T-cell (primary cell): ENCODE measurements at regions not wholly inside any gene's neighbourhood (a gene's known extent, or its start where the extent isn't known, plus 50 kb on each side); places are given as distances from the start of the nearest gene placed in this dataset.
"Not testable (repeated sequence)": the region's sequence is repeated elsewhere in the genome, so short reads cannot be mapped to it uniquely, and the experiment has no call there.

ENCODE experiments used
- ATAC-seq, 4 experiments: fragments of 200-7000 bp in 3 of 4; fragments of 150-1000 bp in 1 of 4; cut with Tn5 transposase; replicated peaks in 1 of 4; 1 replicate in 3 of 4; 2 replicates in 1 of 4; pipeline ENCODE4 v1.10.0; 2021; ENCODE audit warnings: moderate library complexity in 3 of 4, mild to moderate bottlenecking in 2 of 4, moderate number of reproducible peaks in 1 of 4
- CTCF ChIA-PET, 2 donors: fragments of 300-600 bp; sonication (Branson Sonifier 250); formaldehyde crosslinking; loops; one replicate each; lab custom pipeline; 2022; ENCODE audit warnings: antibody characterized with exemption in 2 of 2; lab: Charles Lee
- POLR2A ChIA-PET, 2 donors: fragments of 300-600 bp; sonication (Branson Sonifier 250); formaldehyde crosslinking; loops; one replicate each; lab custom pipeline; 2022; ENCODE audit warnings: antibody characterized with exemption in 2 of 2; lab: Charles Lee
- DNase-seq, 35 experiments: peaks; one replicate each; pipeline versions ENCODE4 v3.0.0 to v3.0.0-alpha.2; 2013 to 2023
- H3K27ac ChIP-seq: one replicate; pipeline ENCODE4 v1.5.1; 2013; ENCODE audit warnings: low read length
- H3K27me3 ChIP-seq, 2 experiments: replicated peaks in 1 of 2; 1 replicate in 1 of 2; 2 replicates in 1 of 2; pipeline versions ENCODE4 v1.6.1 to v1.7.0; 2013; ENCODE audit warnings: low read length in 1 of 2, mixed read lengths in 1 of 2; ENCODE audit not compliant: control insufficient read depth in 2 of 2, insufficient read depth in 2 of 2; ENCODE audit errors: extremely low read depth in 1 of 2
- H3K36me3 ChIP-seq, 2 donors: 1 replicate in 1 of 2; 2 replicates in 1 of 2; pipeline versions ENCODE4 v1.6.1 to v1.7.0; 2013; ENCODE audit warnings: low read length in 1 of 2; ENCODE audit not compliant: control insufficient read depth in 2 of 2, insufficient read depth in 1 of 2; ENCODE audit errors: extremely low read depth in 1 of 2
- H3K4me1 ChIP-seq, 2 experiments: 1 replicate in 1 of 2; 2 replicates in 1 of 2; pipeline versions ENCODE4 v1.6.1 to v1.7.0; 2013; ENCODE audit warnings: low read length in 2 of 2, mixed read lengths in 1 of 2; ENCODE audit not compliant: insufficient read depth in 2 of 2, control insufficient read depth in 1 of 2; ENCODE audit errors: extremely low read depth in 1 of 2
- H3K4me3 ChIP-seq, 2 donors: 1 replicate in 1 of 2; 2 replicates in 1 of 2; pipeline versions ENCODE4 v1.5.1 to v1.7.0; 2013; ENCODE audit warnings: mild to moderate bottlenecking in 2 of 2, low read length in 1 of 2, moderate library complexity in 1 of 2; ENCODE audit not compliant: control insufficient read depth in 1 of 2; ENCODE audit errors: extremely low read depth in 1 of 2
- H3K9me3 ChIP-seq: 2 replicates; pipeline ENCODE4 v1.7.0; 2013
- H3K27ac Mint-ChIP-seq, 2 donors: one replicate each; pipeline ENCODE4 v1.8.0; 2020 to 2021; ENCODE audit warnings: mild to moderate bottlenecking in 2 of 2, mixed read lengths in 2 of 2
- H3K27me3 Mint-ChIP-seq, 2 donors: one replicate each; pipeline ENCODE4 v1.8.0; 2021 to 2022; ENCODE audit warnings: mixed read lengths in 2 of 2
- H3K36me3 Mint-ChIP-seq: one replicate; pipeline ENCODE4 v1.8.0; 2021; ENCODE audit warnings: mixed read lengths
- H3K4me1 Mint-ChIP-seq, 3 donors: one replicate each; pipeline ENCODE4 v1.8.0; 2020 to 2022; ENCODE audit warnings: mixed read lengths in 3 of 3, mild to moderate bottlenecking in 1 of 3
- H3K4me3 Mint-ChIP-seq, 3 donors: one replicate each; pipeline ENCODE4 v1.8.0; 2020 to 2022; ENCODE audit warnings: mild to moderate bottlenecking in 3 of 3, mixed read lengths in 3 of 3, moderate library complexity in 3 of 3
- H3K9me3 Mint-ChIP-seq, 3 donors: one replicate each; pipeline ENCODE4 v1.8.0; 2020 to 2022; ENCODE audit warnings: mixed read lengths in 3 of 3
- WGBS: methylation state at CpG from one replicate; pipeline ENCODE4 v1.1.5; 2013; ENCODE audit warnings: missing lambda C conversion rate; ENCODE audit not compliant: insufficient coverage; 5-methylcytosine and 5-hydroxymethylcytosine counted together

GRCh38 chr13:66072097-66072496 is 1158.0 kb downstream of the PCDH9 start:
- H3K9me3 ChIP-seq, H3K27ac ChIP-seq, CTCF ChIA-PET, H3K4me1 Mint-ChIP-seq, H3K27me3 Mint-ChIP-seq, H3K4me3 ChIP-seq, H3K36me3 Mint-ChIP-seq, H3K27ac Mint-ChIP-seq, POLR2A ChIA-PET, DNase-seq, ATAC-seq, H3K4me1 ChIP-seq, H3K36me3 ChIP-seq, H3K4me3 Mint-ChIP-seq, H3K27me3 ChIP-seq: not testable (repeated sequence)
- peaks cover 11 to 16% (median 12%) of the 10 kb centered on the region in 3 donors for H3K9me3 Mint-ChIP-seq
- WGBS: no CpG with 5 or more reads among the region's 2 CpGs

- Mint-ChIP-seq H3K27me3 (no peaks in the 10 kb centered on the region), H3K9me3 (peaks cover 11 to 15% (median 12%) of the 10 kb centered on the region in 3 donors), H3K27ac (no peak overlapping the region), H3K36me3 (no peaks in the 10 kb centered on the region), H3K4me3 (no peak overlapping the region), H3K4me1 (no peaks in the 10 kb centered on the region)
- 89% methylated on average over 3 of the region's 8 CpGs for WGBS
- no peaks in the 10 kb centered on the region for H3K36me3 ChIP-seq
- ChIA-PET POLR2A (no interaction called here), CTCF (no interaction called here)
- no peak overlapping the region for H3K4me3 ChIP-seq
- no peaks in the 10 kb centered on the region for H3K27me3 ChIP-seq
- no peaks in the 10 kb centered on the region for H3K4me1 ChIP-seq
- ATAC-seq (no peak), DNase-seq (no peak)
- no peak overlapping the region for H3K27ac ChIP-seq
- H3K9me3 ChIP-seq: no peaks in the 10 kb centered on the region
These were observed 1158.5 kb downstream of the PCDH9 start for GRCh38 chr13:66071608-66072007.

- Histone ChIP-seq H3K27me3 (no peaks in the 10 kb centered on the region), H3K9me3 (no peaks in the 10 kb centered on the region), H3K4me3 (no peak overlapping the region), H3K36me3 (no peaks in the 10 kb centered on the region), H3K4me1 (no peaks in the 10 kb centered on the region), H3K27ac (no peak overlapping the region)
- CTCF ChIA-PET: no interaction called here
- POLR2A ChIA-PET: no interaction called here
- H3K36me3 Mint-ChIP-seq: no peaks in the 10 kb centered on the region
- no peak for DNase-seq
- H3K27me3 Mint-ChIP-seq: no peaks in the 10 kb centered on the region
- H3K4me1 Mint-ChIP-seq: no peaks in the 10 kb centered on the region
- no peak overlapping the region for H3K4me3 Mint-ChIP-seq
- ATAC-seq: no peak
- no CpG with 5 or more reads among the region's 2 CpGs for WGBS
- H3K9me3 Mint-ChIP-seq: peaks cover 10 to 15% (median 11%) of the 10 kb centered on the region in 3 donors
- no peak overlapping the region for H3K27ac Mint-ChIP-seq
These were observed 1159.1 kb downstream of the PCDH9 start for GRCh38 chr13:66071029-66071428.

GRCh38 chr13:66069570-66069969 is 1160.6 kb downstream of the PCDH9 start:
- Mint-ChIP-seq H3K27ac (no peak overlapping the region), H3K4me1 (no peaks in the 10 kb centered on the region), H3K9me3 (peaks cover 10 to 18% (median 11%) of the 10 kb centered on the region in 3 donors), H3K4me3 (no peak overlapping the region), H3K27me3 (no peaks in the 10 kb centered on the region), H3K36me3 (no peaks in the 10 kb centered on the region)
- Histone ChIP-seq H3K36me3 (no peaks in the 10 kb centered on the region), H3K27me3 (no peaks in the 10 kb centered on the region), H3K4me3 (no peak overlapping the region), H3K4me1 (no peaks in the 10 kb centered on the region), H3K27ac (no peak overlapping the region), H3K9me3 (no peaks in the 10 kb centered on the region)
- DNase-seq (no peak), ATAC-seq (no peak)
- CTCF ChIA-PET: no interaction called here
- no CpG with 5 or more reads among the region's 1 CpG for WGBS
- POLR2A ChIA-PET: no interaction called here

GRCh38 chr13:66068683-66069082 is 1161.5 kb downstream of the PCDH9 start:
- peaks cover 8 to 14% (median 8%) of the 10 kb centered on the region in 3 donors for H3K9me3 Mint-ChIP-seq
- no CpG with 5 or more reads among the region's 2 CpGs for WGBS
- ATAC-seq: no peak
- Histone ChIP-seq H3K36me3 (no peaks in the 10 kb centered on the region), H3K9me3 (no peaks in the 10 kb centered on the region), H3K27ac (no peak overlapping the region), H3K27me3 (no peaks in the 10 kb centered on the region), H3K4me1 (no peaks in the 10 kb centered on the region), H3K4me3 (no peak overlapping the region)
- H3K27me3 Mint-ChIP-seq: no peaks in the 10 kb centered on the region
- ChIA-PET POLR2A (no interaction called here), CTCF (no interaction called here)
- no peaks in the 10 kb centered on the region for H3K36me3 Mint-ChIP-seq
- no peak overlapping the region for H3K27ac Mint-ChIP-seq
- no peak overlapping the region for H3K4me3 Mint-ChIP-seq
- DNase-seq: no peak
- H3K4me1 Mint-ChIP-seq: no peaks in the 10 kb centered on the region

GRCh38 chr13:66048888-66049287 is 1181.2 kb downstream of the PCDH9 start:
- no peaks in the 10 kb centered on the region for H3K36me3 Mint-ChIP-seq
- H3K9me3 ChIP-seq: no peaks in the 10 kb centered on the region
- H3K36me3 ChIP-seq: no peaks in the 10 kb centered on the region
- H3K4me1 ChIP-seq: no peaks in the 10 kb centered on the region
- no peak overlapping the region for H3K4me3 Mint-ChIP-seq
- CTCF ChIA-PET: no interaction called here
- peak in 1 of 35 experiments; percentile 0 for DNase-seq
- no peak for ATAC-seq
- H3K27ac Mint-ChIP-seq: no peak overlapping the region
- no peaks in the 10 kb centered on the region for H3K27me3 Mint-ChIP-seq
- no peaks in the 10 kb centered on the region for H3K27me3 ChIP-seq
- H3K4me1 Mint-ChIP-seq: no peaks in the 10 kb centered on the region
- peaks cover 15 to 31% (median 26%) of the 10 kb centered on the region in 3 donors for H3K9me3 Mint-ChIP-seq
- WGBS: no CpG with 5 or more reads among the region's 4 CpGs
- H3K4me3 ChIP-seq: no peak overlapping the region
- POLR2A ChIA-PET: no interaction called here
- no peak overlapping the region for H3K27ac ChIP-seq

- H3K36me3 ChIP-seq: no peaks in the 10 kb centered on the region
- H3K27me3 ChIP-seq: no peaks in the 10 kb centered on the region
- WGBS: no CpG with 5 or more reads among the region's 2 CpGs
- H3K27ac Mint-ChIP-seq: no peak overlapping the region
- peaks cover 0 to 14% (median 8%) of the 10 kb centered on the region in 3 donors for H3K9me3 Mint-ChIP-seq
- no peak overlapping the region for H3K4me3 ChIP-seq
- H3K4me1 ChIP-seq: no peaks in the 10 kb centered on the region
- no peak overlapping the region for H3K4me3 Mint-ChIP-seq
- H3K36me3 Mint-ChIP-seq: no peaks in the 10 kb centered on the region
- DNase-seq: no peak
- ChIA-PET POLR2A (no interaction called here), CTCF (no interaction called here)
- no peaks in the 10 kb centered on the region for H3K9me3 ChIP-seq
- no peaks in the 10 kb centered on the region for H3K4me1 Mint-ChIP-seq
- no peak overlapping the region for H3K27ac ChIP-seq
- ATAC-seq: no peak
- no peaks in the 10 kb centered on the region for H3K27me3 Mint-ChIP-seq
These were observed 1189.6 kb downstream of the PCDH9 start for GRCh38 chr13:66040506-66040905.
